H1 (cell line): ENCODE measurements at regions not wholly inside any gene's neighbourhood (a gene's known extent, or its start where the extent isn't known, plus 50 kb on each side); places are given as distances from the start of the nearest gene placed in this dataset.

Experiments used
- SAP30 ChIP-seq: fragments of 300-600 bp; sonication (generic); IDR thresholded peaks from 2 replicates; pipeline ENCODE4 v1.7.1; 2012; ENCODE audit warnings: low read length, moderate library complexity, mild to moderate bottlenecking, inconsistent platforms; ENCODE audit not compliant: insufficient read depth, insufficient replicate concordance

- TF ChIP-seq SAP30 = no peak
Measured at GRCh38 chr17:5741810-5742209, 157.5 kb upstream of the NLRP1 start (continued).
